ENCODE measurements at regions not wholly inside any gene's neighbourhood (a gene's known extent, or its start where the extent isn't known, plus 50 kb on each side); places are given as distances from the start of the nearest gene placed in this dataset.

- TF ChIP-seq EZH2 (IDR thresholded peaks at IDR 0.05; ENCODE audit: borderline replicate concordance, low read depth, low read length) = no peak
- TF ChIP-seq, protein P1, sequence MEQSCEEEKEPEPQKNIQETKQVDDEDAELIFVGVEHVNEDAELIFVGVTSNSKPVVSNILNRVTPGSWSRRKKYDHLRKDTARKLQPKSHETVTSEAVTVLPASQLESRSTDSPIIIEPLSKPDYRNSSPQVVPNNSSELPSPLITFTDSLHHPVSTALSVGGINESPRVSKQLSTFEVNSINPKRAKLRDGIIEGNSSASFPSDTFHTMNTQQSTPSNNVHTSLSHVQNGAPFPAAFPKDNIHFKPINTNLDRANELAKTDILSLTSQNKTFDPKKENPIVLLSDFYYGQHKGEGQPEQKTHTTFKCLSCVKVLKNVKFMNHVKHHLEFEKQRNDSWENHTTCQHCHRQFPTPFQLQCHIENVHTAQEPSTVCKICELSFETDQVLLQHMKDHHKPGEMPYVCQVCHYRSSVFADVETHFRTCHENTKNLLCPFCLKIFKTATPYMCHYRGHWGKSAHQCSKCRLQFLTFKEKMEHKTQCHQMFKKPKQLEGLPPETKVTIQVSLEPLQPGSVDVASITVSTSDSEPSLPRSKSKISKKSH (CRISPR knock-in tag; IDR thresholded peaks at IDR 0.05) = no peak
- TF ChIP-seq FOXA3 (CRISPR knock-in tag; conservative IDR thresholded peaks at IDR 0.05 in 1 of 2, IDR thresholded peaks at IDR 0.05 in 1 of 2) = no peak
- TF ChIP-seq FOXM1 (IDR thresholded peaks at IDR 0.05; ENCODE audit: low read depth) = no peak
- no peak for TF ChIP-seq FOXM1 (CRISPR knock-in tag; IDR thresholded peaks at IDR 0.05; ENCODE audit: low read depth)
- TF ChIP-seq, protein P2, sequence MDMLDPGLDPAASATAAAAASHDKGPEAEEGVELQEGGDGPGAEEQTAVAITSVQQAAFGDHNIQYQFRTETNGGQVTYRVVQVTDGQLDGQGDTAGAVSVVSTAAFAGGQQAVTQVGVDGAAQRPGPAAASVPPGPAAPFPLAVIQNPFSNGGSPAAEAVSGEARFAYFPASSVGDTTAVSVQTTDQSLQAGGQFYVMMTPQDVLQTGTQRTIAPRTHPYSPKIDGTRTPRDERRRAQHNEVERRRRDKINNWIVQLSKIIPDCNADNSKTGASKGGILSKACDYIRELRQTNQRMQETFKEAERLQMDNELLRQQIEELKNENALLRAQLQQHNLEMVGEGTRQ (CRISPR knock-in tag; IDR thresholded peaks at IDR 0.05) = no peak
- peak; percentile 27; the same call in 1 of the 2 replicates for TF ChIP-seq DMBX1 (CRISPR knock-in tag; IDR thresholded peaks at IDR 0.05; ENCODE audit: borderline replicate concordance)
- no peak for TF ChIP-seq ZNF41 (CRISPR knock-in tag; conservative IDR thresholded peaks at IDR 0.05)
- TF ChIP-seq BRD4 (IDR thresholded peaks at IDR 0.05) = no peak
- TF ChIP-seq ARID3A (IDR thresholded peaks at IDR 0.05; ENCODE audit: borderline replicate concordance, low read depth, low read length) = no peak
- TF ChIP-seq KHSRP (IDR thresholded peaks at IDR 0.05) = no peak
- TF ChIP-seq, protein P3, sequence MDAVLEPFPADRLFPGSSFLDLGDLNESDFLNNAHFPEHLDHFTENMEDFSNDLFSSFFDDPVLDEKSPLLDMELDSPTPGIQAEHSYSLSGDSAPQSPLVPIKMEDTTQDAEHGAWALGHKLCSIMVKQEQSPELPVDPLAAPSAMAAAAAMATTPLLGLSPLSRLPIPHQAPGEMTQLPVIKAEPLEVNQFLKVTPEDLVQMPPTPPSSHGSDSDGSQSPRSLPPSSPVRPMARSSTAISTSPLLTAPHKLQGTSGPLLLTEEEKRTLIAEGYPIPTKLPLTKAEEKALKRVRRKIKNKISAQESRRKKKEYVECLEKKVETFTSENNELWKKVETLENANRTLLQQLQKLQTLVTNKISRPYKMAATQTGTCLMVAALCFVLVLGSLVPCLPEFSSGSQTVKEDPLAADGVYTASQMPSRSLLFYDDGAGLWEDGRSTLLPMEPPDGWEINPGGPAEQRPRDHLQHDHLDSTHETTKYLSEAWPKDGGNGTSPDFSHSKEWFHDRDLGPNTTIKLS (IDR thresholded peaks at IDR 0.05; ENCODE audit: borderline replicate concordance, low read depth) = no peak
- TF ChIP-seq, protein P4, sequence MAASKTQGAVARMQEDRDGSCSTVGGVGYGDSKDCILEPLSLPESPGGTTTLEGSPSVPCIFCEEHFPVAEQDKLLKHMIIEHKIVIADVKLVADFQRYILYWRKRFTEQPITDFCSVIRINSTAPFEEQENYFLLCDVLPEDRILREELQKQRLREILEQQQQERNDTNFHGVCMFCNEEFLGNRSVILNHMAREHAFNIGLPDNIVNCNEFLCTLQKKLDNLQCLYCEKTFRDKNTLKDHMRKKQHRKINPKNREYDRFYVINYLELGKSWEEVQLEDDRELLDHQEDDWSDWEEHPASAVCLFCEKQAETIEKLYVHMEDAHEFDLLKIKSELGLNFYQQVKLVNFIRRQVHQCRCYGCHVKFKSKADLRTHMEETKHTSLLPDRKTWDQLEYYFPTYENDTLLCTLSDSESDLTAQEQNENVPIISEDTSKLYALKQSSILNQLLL (CRISPR knock-in tag; IDR thresholded peaks at IDR 0.05; ENCODE audit: borderline replicate concordance) = no peak
- TF ChIP-seq DNMT1 (IDR thresholded peaks at IDR 0.05) = no peak
- no peak for TF ChIP-seq KLF1 (tag; IDR thresholded peaks at IDR 0.05)
- TF ChIP-seq BRF2 (IDR thresholded peaks at IDR 0.05; ENCODE audit: borderline replicate concordance, insufficient read depth, insufficient read length) = no peak
- no peak for TF ChIP-seq HINFP (tag; conservative IDR thresholded peaks at IDR 0.05; ENCODE audit: low read depth)
- no peak for TF ChIP-seq ETS2 (tag; IDR thresholded peaks at IDR 0.05; ENCODE audit: borderline replicate concordance, poor library complexity, severe bottlenecking)
Observed at GRCh38 chr5:142473038-142473437, 148.2 kb upstream of the SPRY4 start (continued).

All from K562 (cell line).